SKM-1 treated with dmso at 0.1 percent for 144 hours (cell line): ENCODE measurements at regions not wholly inside any gene's neighbourhood (a gene's known extent, or its start where the extent isn't known, plus 50 kb on each side); places are given as distances from the start of the nearest gene placed in this dataset.
A peak's percentile ranks its signal among the peaks of the same experiment; 100 is the strongest.

Experiments used
- DNase-seq: peaks from one replicate; lab custom pipeline; 2025; ENCODE audit not compliant: unreplicated experiment; lab: John Stamatoyannopoulos, UW

GRCh38 chr1:114342376-114342775 is 168.6 kb downstream of the TRIM33 start:
- DNase-seq = peak; percentile 73

- peak; percentile 11 for DNase-seq
These were observed 169.1 kb downstream of the TRIM33 start for GRCh38 chr1:114341856-114342255.

GRCh38 chr1:114341299-114341698 is 169.7 kb downstream of the TRIM33 start:
- DNase-seq = no peak

- DNase-seq = no peak
These were observed 170.1 kb downstream of the TRIM33 start for GRCh38 chr1:114340892-114341291.

- no peak for DNase-seq
These were observed 171.6 kb downstream of the TRIM33 start for GRCh38 chr1:114339379-114339778.

GRCh38 chr1:114338191-114338890 is 172.7 kb downstream of the TRIM33 start:
- no peak for DNase-seq

- DNase-seq = no peak
These were observed 173.6 kb downstream of the TRIM33 start for GRCh38 chr1:114337417-114337816.

GRCh38 chr1:114336360-114336759 is 174.6 kb downstream of the TRIM33 start:
- DNase-seq = no peak

- DNase-seq = no peak
These were observed 175.7 kb downstream of the TRIM33 start for GRCh38 chr1:114335273-114335672.

GRCh38 chr1:114334297-114334696 is 176.7 kb downstream of the TRIM33 start:
- no peak for DNase-seq

- no peak for DNase-seq
These were observed 177.3 kb downstream of the TRIM33 start for GRCh38 chr1:114333690-114334089.

- DNase-seq = no peak
These were observed 178.3 kb upstream of the SYT6 start for GRCh38 chr1:114331936-114332335.

GRCh38 chr1:114330451-114330983 is 176.8 kb upstream of the SYT6 start:
- no peak for DNase-seq

GRCh38 chr1:114328361-114328904 is 174.8 kb upstream of the SYT6 start:
- DNase-seq = no peak

GRCh38 chr1:114324662-114324965 is 170.9 kb upstream of the SYT6 start:
- DNase-seq = no peak

GRCh38 chr1:114323959-114324661 is 170.4 kb upstream of the SYT6 start:
- DNase-seq = no peak

GRCh38 chr1:114322734-114323133 is 169.1 kb upstream of the SYT6 start:
- DNase-seq = no peak

- DNase-seq = no peak
These were observed 168.5 kb upstream of the SYT6 start for GRCh38 chr1:114322207-114322606.

- no peak for DNase-seq
These were observed 166.9 kb upstream of the SYT6 start for GRCh38 chr1:114320586-114320985.

- no peak for DNase-seq
These were observed 165.7 kb upstream of the SYT6 start for GRCh38 chr1:114319418-114319817.

- DNase-seq = no peak
These were observed 165.3 kb upstream of the SYT6 start for GRCh38 chr1:114318961-114319360.

GRCh38 chr1:114316204-114316603 is 162.5 kb upstream of the SYT6 start:
- no peak for DNase-seq
